Activated B cell treated with CpG ODN at 0.5 μM for 24 hours (primary cell): ENCODE measurements at regions not wholly inside any gene's neighbourhood (a gene's known extent, or its start where the extent isn't known, plus 50 kb on each side); places are given as distances from the start of the nearest gene placed in this dataset.

ENCODE experiments used
- ATAC-seq: fragments of 200-7000 bp; cut with Tn5 transposase; one replicate; pipeline ENCODE4 v1.10.0; 2021; ENCODE audit warnings: low read depth, mild to moderate bottlenecking, moderate library complexity
- CTCF ChIA-PET: fragments of 350-600 bp; sonication (Branson Sonifier 250); formaldehyde crosslinking; loops from one replicate; lab custom pipeline; 2021; ENCODE audit warnings: antibody characterized with exemption; lab: Charles Lee
- POLR2A ChIA-PET: fragments of 350-600 bp; sonication (Branson Sonifier 250); formaldehyde crosslinking; loops from one replicate; lab custom pipeline; 2021; ENCODE audit warnings: antibody characterized with exemption; lab: Charles Lee
- DNase-seq: peaks from one replicate; pipeline ENCODE4 v3.0.0; 2022
- H3K27ac Mint-ChIP-seq: one replicate; pipeline ENCODE4 v1.8.0; 2020; ENCODE audit warnings: mixed read lengths
- H3K27me3 Mint-ChIP-seq: one replicate; pipeline ENCODE4 v1.8.0; 2021; ENCODE audit warnings: mixed read lengths
- H3K36me3 Mint-ChIP-seq: one replicate; pipeline ENCODE4 v1.8.0; 2021; ENCODE audit warnings: low read depth, mixed read lengths
- H3K4me1 Mint-ChIP-seq: one replicate; pipeline ENCODE4 v1.8.0; 2021; ENCODE audit warnings: mixed read lengths
- H3K4me3 Mint-ChIP-seq: one replicate; pipeline ENCODE4 v1.8.0; 2020; ENCODE audit warnings: mild to moderate bottlenecking, mixed read lengths
- H3K9me3 Mint-ChIP-seq: one replicate; pipeline ENCODE4 v1.8.0; 2020; ENCODE audit warnings: mixed read lengths
- intact Hi-C: fragments of 100-400 bp; cut with micrococcal nuclease; formaldehyde crosslinking; loops from one replicate; pipeline ENCODE4 v1.15.1; 2024
- TF ChIP-seq, protein P1 (sequence below): fragments of 200-600 bp; IDR thresholded peaks from one replicate; pipeline ENCODE4 v1.8.0; 2022; ENCODE audit warnings: antibody characterized with exemption, mild to moderate bottlenecking

DNA sequence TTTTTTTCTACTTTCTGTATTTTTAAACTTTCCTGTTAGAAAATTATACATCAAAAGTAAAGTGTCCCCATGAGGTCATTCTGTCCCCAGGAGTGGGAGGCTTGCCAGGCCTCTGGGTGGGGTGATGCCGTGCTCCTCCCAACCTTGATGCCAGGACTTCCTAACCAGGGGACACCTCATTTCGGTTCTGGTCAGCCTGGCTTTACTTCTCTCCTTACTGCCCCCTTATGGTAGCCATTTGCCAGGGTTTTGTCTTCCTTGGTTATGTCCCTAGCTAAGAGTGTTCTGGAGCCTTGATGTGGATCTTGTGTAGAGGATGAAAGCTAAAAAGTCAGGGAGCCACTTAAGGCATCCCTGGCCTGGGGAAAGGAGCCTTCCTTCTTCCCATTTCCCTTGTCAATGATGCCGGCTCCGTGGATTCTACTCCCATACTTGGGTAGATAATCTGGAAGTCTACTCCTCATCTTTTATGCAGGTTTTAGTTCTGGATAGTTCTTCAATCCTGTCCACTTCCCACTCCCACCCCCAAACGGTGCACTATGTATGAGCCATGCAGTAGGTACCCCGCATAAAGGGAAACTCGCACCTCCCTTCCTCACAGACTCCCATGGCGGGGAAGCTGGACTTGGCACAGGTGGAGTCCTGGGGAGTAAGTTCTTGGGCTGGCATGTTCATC, 164.1 kb upstream of the SALL4 start:
- Mint-ChIP-seq H3K9me3 (no peaks in the 10 kb centered on the region), H3K27ac (no peak overlapping the region), H3K4me1 (no peaks in the 10 kb centered on the region), H3K27me3 (peaks cover 11% of the 10 kb centered on the region), H3K36me3 (no peaks in the 10 kb centered on the region), H3K4me3 (no peak overlapping the region)
- intact Hi-C loops: loop anchor here (10.0 kb wide), 1 partner anchor 982 kb away; no protein-coding TSS in a partner anchor
- ChIA-PET CTCF (no interaction called here), POLR2A (interaction anchor here (0.6 kb wide), 1 partner anchor 76 kb away, joined by 3 read pairs; no protein-coding TSS in a partner anchor)
- ATAC-seq (no peak), DNase-seq (no peak)
- TF ChIP-seq, protein P1, sequence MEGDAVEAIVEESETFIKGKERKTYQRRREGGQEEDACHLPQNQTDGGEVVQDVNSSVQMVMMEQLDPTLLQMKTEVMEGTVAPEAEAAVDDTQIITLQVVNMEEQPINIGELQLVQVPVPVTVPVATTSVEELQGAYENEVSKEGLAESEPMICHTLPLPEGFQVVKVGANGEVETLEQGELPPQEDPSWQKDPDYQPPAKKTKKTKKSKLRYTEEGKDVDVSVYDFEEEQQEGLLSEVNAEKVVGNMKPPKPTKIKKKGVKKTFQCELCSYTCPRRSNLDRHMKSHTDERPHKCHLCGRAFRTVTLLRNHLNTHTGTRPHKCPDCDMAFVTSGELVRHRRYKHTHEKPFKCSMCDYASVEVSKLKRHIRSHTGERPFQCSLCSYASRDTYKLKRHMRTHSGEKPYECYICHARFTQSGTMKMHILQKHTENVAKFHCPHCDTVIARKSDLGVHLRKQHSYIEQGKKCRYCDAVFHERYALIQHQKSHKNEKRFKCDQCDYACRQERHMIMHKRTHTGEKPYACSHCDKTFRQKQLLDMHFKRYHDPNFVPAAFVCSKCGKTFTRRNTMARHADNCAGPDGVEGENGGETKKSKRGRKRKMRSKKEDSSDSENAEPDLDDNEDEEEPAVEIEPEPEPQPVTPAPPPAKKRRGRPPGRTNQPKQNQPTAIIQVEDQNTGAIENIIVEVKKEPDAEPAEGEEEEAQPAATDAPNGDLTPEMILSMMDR: no peak

DNA sequence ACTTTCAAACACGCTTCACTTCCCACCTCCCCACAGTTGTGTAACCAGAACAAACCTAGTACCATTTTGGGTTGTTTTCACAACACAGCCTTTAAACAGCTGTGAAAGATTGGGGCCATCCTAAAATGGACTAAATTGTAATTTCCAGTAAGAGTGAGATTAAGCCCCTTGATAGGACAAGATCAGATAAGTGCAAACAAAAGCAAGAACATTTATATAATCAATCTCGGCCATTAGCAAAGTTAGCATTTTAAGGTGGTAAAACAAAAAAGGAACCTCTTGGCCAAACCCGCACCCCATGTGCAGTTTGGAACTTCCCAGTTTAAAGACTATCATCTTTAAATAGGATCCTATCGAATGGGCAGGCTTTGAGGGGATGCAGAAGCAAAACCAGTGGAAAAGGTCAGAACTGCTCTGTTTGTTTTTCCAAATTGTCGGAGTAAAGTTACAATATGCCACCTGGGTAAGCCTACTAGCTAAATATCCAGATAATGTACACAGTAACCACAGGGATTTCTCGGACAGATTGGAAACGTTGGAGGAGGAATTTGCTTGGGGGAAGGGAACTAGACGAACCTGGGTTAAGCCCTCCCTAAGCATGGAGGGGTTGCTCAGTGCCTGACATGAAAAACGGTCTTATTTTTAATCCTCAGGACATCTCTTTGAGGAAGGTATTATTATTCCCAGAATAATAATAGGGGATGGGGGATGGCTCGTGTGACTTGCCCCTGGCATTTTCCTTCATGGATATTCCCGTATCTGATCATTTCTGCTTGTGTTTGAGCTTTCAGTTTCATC, 159.8 kb upstream of the SALL4 start:
- ChIA-PET CTCF (no interaction called here), POLR2A (no interaction called here)
- TF ChIP-seq, protein P1: no peak
- intact Hi-C loops: loop anchor here (10.0 kb wide), 1 partner anchor 977 kb away; no protein-coding TSS in a partner anchor
- no peaks in the 10 kb centered on the region for H3K36me3 Mint-ChIP-seq
- no peak for ATAC-seq
- no peak overlapping the region for H3K4me3 Mint-ChIP-seq
- H3K9me3 Mint-ChIP-seq: no peaks in the 10 kb centered on the region
- no peaks in the 10 kb centered on the region for H3K4me1 Mint-ChIP-seq
- no peak overlapping the region for H3K27ac Mint-ChIP-seq
- DNase-seq: no peak
- peaks cover 21% of the 10 kb centered on the region for H3K27me3 Mint-ChIP-seq

DNA sequence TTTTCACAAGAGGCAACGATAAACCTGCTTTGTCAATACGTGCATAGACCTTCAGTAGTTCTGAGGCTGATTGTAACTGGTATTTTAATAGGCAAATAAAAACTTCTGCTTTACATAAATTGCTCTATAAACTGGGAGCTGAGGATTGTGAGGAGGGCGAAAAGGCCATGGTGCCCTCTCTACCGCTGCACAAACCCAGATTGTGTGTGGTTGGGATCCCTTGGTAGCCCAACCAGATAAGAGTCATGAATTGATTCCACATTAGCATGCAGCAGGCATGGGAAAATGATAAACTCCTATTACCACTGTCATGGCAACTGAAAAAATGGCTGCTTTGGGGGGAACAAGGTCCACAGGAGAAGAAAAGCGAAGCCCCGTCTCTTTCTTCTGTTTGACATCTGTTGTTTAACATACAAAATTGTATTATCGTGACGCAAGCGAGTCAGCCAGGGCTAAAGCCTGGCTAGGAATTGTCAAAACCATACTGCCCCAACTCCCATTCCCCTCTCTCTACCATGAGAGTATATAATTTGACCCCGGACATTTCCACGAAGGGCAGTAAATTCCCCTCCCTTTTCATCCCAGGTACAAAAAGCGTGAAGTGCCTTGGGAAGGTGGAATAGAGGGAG, 157.8 kb upstream of the SALL4 start:
- ATAC-seq: no peak
- Mint-ChIP-seq H3K4me1 (no peaks in the 10 kb centered on the region), H3K36me3 (no peaks in the 10 kb centered on the region), H3K27me3 (peaks cover 23% of the 10 kb centered on the region), H3K9me3 (no peaks in the 10 kb centered on the region), H3K27ac (no peak overlapping the region), H3K4me3 (no peak overlapping the region)
- DNase-seq: no peak
- CTCF ChIA-PET: no interaction called here
- POLR2A ChIA-PET: no interaction called here
- intact Hi-C loops: loop anchor here (10.0 kb wide), 1 partner anchor 975 kb away; no protein-coding TSS in a partner anchor
- TF ChIP-seq, protein P1: no peak

DNA sequence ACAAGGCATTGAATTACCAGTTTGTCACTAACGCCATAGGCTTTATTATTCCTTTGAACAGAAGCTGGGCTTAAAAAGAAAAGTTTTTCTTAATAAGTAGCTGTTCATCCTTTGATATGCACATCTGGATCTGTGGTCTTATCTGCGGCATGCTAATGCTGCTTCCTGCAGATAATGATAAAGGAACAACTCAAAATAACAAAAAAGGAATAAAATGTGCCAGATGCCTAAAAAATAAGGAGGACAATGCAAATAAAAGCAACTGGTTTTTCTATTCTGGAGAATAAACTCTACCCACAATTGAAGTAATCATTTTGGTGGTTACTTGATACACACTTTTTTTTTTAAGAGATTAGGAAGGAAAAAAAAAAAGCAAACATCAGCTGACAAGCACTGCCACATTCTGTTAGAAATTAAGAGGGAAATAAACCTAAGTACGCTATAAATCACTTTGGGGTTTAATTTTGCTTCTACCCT, 156.8 kb upstream of the SALL4 start:
- intact Hi-C loops: no loop called here
- no peaks in the 10 kb centered on the region for H3K9me3 Mint-ChIP-seq
- no peaks in the 10 kb centered on the region for H3K36me3 Mint-ChIP-seq
- H3K27me3 Mint-ChIP-seq: peaks cover 23% of the 10 kb centered on the region
- DNase-seq (no peak), ATAC-seq (no peak)
- ChIA-PET CTCF (no interaction called here), POLR2A (no interaction called here)
- no peak overlapping the region for H3K4me3 Mint-ChIP-seq
- TF ChIP-seq, protein P1: no peak
- H3K27ac Mint-ChIP-seq: no peak overlapping the region
- no peaks in the 10 kb centered on the region for H3K4me1 Mint-ChIP-seq
